GM12878 (cell line): ENCODE measurements at regions not wholly inside any gene's neighbourhood (a gene's known extent, or its start where the extent isn't known, plus 50 kb on each side); places are given as distances from the start of the nearest gene placed in this dataset.
A peak's percentile ranks its signal among the peaks of the same experiment; 100 is the strongest.

Experiments
- ATAC-seq: fragments of 200-7000 bp; cut with Tn5 transposase; 3 replicates; pipeline ENCODE4 v1.9.1; 2020; ENCODE audit warnings: mild to moderate bottlenecking, moderate library complexity
- BruUV-seq: library from RNA; stranded (reverse); fragments of 400-500 nt; replicated peaks from 2 replicates; lab custom pipeline; 2021; lab: Mats Ljungman, UMichigan
- CTCF ChIA-PET: fragments of 300-600 bp; sonication (Branson Sonifier 250); formaldehyde crosslinking; extraction: SDS; loops from one replicate; lab custom pipeline; 2021; ENCODE audit warnings: inconsistent platforms; lab: Yijun Ruan, JAX
- POLR2A ChIA-PET: fragments of 350-600 bp; formaldehyde crosslinking; extraction: SDS; loops from one replicate; lab custom pipeline; 2021; ENCODE audit warnings: inconsistent platforms; lab: Charles Lee
- RAD21 ChIA-PET: fragments of 300-600 bp; sonication (Branson Sonifier 250); formaldehyde crosslinking; loops from one replicate; lab custom pipeline; 2023; ENCODE audit warnings: antibody characterized with exemption; ENCODE audit not compliant: unreplicated experiment; lab: Charles Lee
- SMC1A ChIA-PET: fragments of 300-600 bp; sonication (Branson Sonifier 250); formaldehyde crosslinking; loops from one replicate; lab custom pipeline; 2023; ENCODE audit not compliant: unreplicated experiment, uncharacterized antibody; lab: Charles Lee
- DNase-seq: peaks from one replicate; pipeline ENCODE4 v3.0.0-alpha.2; 2011; ENCODE audit warnings: low read depth, low spot score
- FAIRE-seq: peaks from 3 replicates; lab custom pipeline; 2011; peaks lifted over from hg19 to GRCh38; lab: Jason Lieb, UNC
- H2AFZ ChIP-seq: 2 replicates; pipeline ENCODE4 v1.6.0; 2011; ENCODE audit warnings: low read depth, low read length, control low read depth; ENCODE audit not compliant: control insufficient read depth
- H3K27ac ChIP-seq: 2 replicates; pipeline ENCODE4 v1.5.1; 2011; ENCODE audit warnings: control low read depth; ENCODE audit not compliant: control insufficient read depth, insufficient read depth
- H3K27me3 ChIP-seq, 2 experiments: replicated peaks in 1 of 2; 2 replicates each; pipeline versions ENCODE4 v1.6.0 to v1.6.1; 2011; ENCODE audit warnings: low read length in 1 of 2; ENCODE audit not compliant: control insufficient read depth in 2 of 2, insufficient read depth in 2 of 2
- H3K36me3 ChIP-seq, 2 experiments: 2 replicates each; pipeline ENCODE4 v1.5.1; 2011; ENCODE audit warnings: low read length in 1 of 2; ENCODE audit not compliant: control insufficient read depth in 2 of 2, insufficient read depth in 2 of 2
- H3K4me1 ChIP-seq: 2 replicates; pipeline ENCODE4 v1.6.1; 2011; ENCODE audit warnings: mild to moderate bottlenecking, low read length, moderate library complexity, mixed read lengths; ENCODE audit not compliant: control insufficient read depth, insufficient read depth
- H3K4me2 ChIP-seq: 2 replicates; pipeline ENCODE4 v1.6.0; 2011; ENCODE audit warnings: control low read depth; ENCODE audit not compliant: control insufficient read depth, insufficient read depth
- H3K4me3 ChIP-seq: fragments of 200-600 bp; sonication (generic); 2 replicates; pipeline ENCODE4 v1.5.1; 2016
- H3K79me2 ChIP-seq: 2 replicates; pipeline ENCODE4 v1.6.0; 2011; ENCODE audit warnings: low read length; ENCODE audit not compliant: control insufficient read depth, insufficient read depth
- H3K9ac ChIP-seq: 2 replicates; pipeline ENCODE4 v1.8.0; 2011; ENCODE audit warnings: low read length, control low read depth, mixed read lengths; ENCODE audit not compliant: control insufficient read depth, insufficient read depth
- H3K9me3 ChIP-seq: replicated peaks from 3 replicates; pipeline ENCODE4 v1.5.1; 2011; ENCODE audit warnings: mild to moderate bottlenecking, low read length; ENCODE audit not compliant: control insufficient read depth, insufficient read depth
- H4K20me1 ChIP-seq: 2 replicates; pipeline ENCODE4 v1.6.0; 2011; ENCODE audit not compliant: control insufficient read depth, insufficient read depth
- BCL3 ChIP-seq: IDR thresholded peaks from 2 replicates; pipeline ENCODE4 v1.6.1; 2011; ENCODE audit warnings: borderline replicate concordance, low read depth, mild to moderate bottlenecking, moderate library complexity, low read length; ENCODE audit not compliant: insufficient read depth, poor library complexity, severe bottlenecking
- MYC ChIP-seq: IDR thresholded peaks from 2 replicates; pipeline ENCODE4 v1.6.1; 2011; ENCODE audit warnings: mild to moderate bottlenecking, low read length, moderate library complexity, inconsistent platforms; ENCODE audit not compliant: insufficient read depth, insufficient replicate concordance, insufficient read length, severe bottlenecking
- WGBS: methylation state at CpG from one replicate; pipeline ENCODE4 v1.1.6; 2016; ENCODE audit warnings: low lambda C conversion rate; ENCODE audit not compliant: insufficient replicate concordance, insufficient coverage; ENCODE audit errors: missing lambda C conversion rate; 5-methylcytosine and 5-hydroxymethylcytosine counted together
- in situ Hi-C: fragments of 300-500 bp; cut with MboI; formaldehyde crosslinking; loops from 9 replicates; pipeline ENCODE4 v1.14.3; 2018; ENCODE audit warnings: mixed read lengths
- intact Hi-C: fragments of 100-400 bp; cut with micrococcal nuclease; formaldehyde crosslinking; loops from one replicate; pipeline ENCODE4 v1.14.2; 2022; ENCODE audit not compliant: unreplicated experiment
- TF ChIP-seq, protein P1 (sequence below): fragments of 450-650 bp; IDR thresholded peaks from 2 replicates; pipeline ENCODE4 v1.6.1; 2016; ENCODE audit warnings: mild to moderate bottlenecking, moderate library complexity, borderline replicate concordance
- TF ChIP-seq, protein P2 (sequence below): fragments of 450-650 bp; formaldehyde crosslinking; IDR thresholded peaks from 2 replicates; pipeline ENCODE4 v1.4.0; 2020; ENCODE audit warnings: mild to moderate bottlenecking, moderate library complexity

DNA sequence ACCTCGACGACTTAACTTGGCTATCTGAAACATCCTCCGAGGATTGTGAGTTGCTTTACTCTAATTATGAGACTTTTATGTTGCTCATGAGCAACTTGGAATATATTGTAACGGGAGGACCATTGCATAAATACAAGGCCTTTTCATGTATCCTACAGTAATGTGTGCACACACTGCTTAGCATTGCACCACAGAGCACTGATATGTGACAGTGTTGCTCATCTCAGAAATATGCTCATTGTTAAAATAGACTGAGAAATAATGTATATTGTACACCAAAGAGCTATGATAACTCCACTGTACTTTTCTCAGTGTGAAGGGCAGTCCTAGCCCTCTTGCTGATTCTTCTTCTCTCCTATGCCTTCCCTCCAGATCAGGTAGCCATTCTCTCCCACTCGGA is 102.8 kb upstream of the CDK13 start:
- Histone ChIP-seq H3K79me2 (no peaks in the 10 kb centered on the region), H3K4me1 (no peaks in the 10 kb centered on the region), H2AFZ (no peak overlapping the region), H3K4me2 (no peak overlapping the region), H3K27me3 (no peaks in the 10 kb centered on the region; a peak in 2 of 4 replicates), H3K36me3 (no peaks in the 10 kb centered on the region), H3K9ac (no peak overlapping the region), H3K4me3 (no peak overlapping the region), H3K9me3 (no peaks in the 10 kb centered on the region), H3K27ac (no peak overlapping the region), H4K20me1 (no peaks in the 10 kb centered on the region)
- intact Hi-C loops = no loop called here
- WGBS = 44% methylated on average over 5 of the region's 5 CpGs
- no TSS peak for BruUV-seq
- TF ChIP-seq MYC (no peak), BCL3 (peak; percentile 15)
- ChIA-PET SMC1A (no interaction called here), CTCF (no interaction called here), RAD21 (no interaction called here), POLR2A (no interaction called here)
- in situ Hi-C loops = no loop called here
- DNase-seq (no peak), ATAC-seq (no peak), FAIRE-seq (no peak)

DNA sequence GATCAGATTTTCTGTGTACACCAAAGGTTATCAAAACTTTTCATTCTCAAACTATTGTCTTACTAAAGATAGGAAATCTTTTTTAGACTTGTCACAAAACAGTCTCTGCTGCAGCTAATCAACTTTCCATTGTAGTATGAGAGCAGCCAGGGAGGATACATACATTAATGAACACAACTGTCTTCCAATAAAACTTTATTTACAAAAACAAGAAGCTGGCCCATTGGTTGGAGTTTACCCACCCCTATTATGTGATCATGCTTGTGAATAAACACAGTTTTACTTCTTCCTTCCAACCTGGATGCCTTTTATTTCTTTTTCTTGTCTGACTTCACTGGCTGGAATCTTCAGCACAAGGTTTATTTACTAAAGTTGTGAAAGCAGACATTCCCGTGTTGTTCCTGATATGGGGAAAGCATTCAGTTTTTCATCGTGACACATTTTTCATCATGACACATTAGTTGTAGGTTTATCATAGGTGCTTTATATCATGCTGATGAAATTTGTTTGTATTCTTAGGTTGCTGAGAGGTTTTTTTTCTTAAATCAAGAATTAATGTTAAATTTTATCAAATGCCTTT is 98.5 kb upstream of the CDK13 start:
- Histone ChIP-seq H3K4me1 (no peaks in the 10 kb centered on the region), H3K4me3 (no peak overlapping the region), H3K27ac (no peak overlapping the region), H3K9me3 (no peaks in the 10 kb centered on the region), H3K9ac (no peak overlapping the region), H2AFZ (no peak overlapping the region), H3K27me3 (peaks cover 0 to 3% of the 10 kb centered on the region in 2 experiments; a peak in 1 of 4 replicates), H3K79me2 (no peaks in the 10 kb centered on the region), H3K36me3 (no peaks in the 10 kb centered on the region), H4K20me1 (no peaks in the 10 kb centered on the region), H3K4me2 (no peak overlapping the region)
- BruUV-seq = no TSS peak
- DNase-seq (no peak), ATAC-seq (no peak), FAIRE-seq (no peak)
- ChIA-PET POLR2A (no interaction called here), SMC1A (no interaction called here), CTCF (no interaction called here), RAD21 (no interaction called here)
- in situ Hi-C loops (no loop called here), intact Hi-C loops (no loop called here)
- WGBS = 86% methylated on average over 2 of the region's 2 CpGs
- TF ChIP-seq, protein P1, sequence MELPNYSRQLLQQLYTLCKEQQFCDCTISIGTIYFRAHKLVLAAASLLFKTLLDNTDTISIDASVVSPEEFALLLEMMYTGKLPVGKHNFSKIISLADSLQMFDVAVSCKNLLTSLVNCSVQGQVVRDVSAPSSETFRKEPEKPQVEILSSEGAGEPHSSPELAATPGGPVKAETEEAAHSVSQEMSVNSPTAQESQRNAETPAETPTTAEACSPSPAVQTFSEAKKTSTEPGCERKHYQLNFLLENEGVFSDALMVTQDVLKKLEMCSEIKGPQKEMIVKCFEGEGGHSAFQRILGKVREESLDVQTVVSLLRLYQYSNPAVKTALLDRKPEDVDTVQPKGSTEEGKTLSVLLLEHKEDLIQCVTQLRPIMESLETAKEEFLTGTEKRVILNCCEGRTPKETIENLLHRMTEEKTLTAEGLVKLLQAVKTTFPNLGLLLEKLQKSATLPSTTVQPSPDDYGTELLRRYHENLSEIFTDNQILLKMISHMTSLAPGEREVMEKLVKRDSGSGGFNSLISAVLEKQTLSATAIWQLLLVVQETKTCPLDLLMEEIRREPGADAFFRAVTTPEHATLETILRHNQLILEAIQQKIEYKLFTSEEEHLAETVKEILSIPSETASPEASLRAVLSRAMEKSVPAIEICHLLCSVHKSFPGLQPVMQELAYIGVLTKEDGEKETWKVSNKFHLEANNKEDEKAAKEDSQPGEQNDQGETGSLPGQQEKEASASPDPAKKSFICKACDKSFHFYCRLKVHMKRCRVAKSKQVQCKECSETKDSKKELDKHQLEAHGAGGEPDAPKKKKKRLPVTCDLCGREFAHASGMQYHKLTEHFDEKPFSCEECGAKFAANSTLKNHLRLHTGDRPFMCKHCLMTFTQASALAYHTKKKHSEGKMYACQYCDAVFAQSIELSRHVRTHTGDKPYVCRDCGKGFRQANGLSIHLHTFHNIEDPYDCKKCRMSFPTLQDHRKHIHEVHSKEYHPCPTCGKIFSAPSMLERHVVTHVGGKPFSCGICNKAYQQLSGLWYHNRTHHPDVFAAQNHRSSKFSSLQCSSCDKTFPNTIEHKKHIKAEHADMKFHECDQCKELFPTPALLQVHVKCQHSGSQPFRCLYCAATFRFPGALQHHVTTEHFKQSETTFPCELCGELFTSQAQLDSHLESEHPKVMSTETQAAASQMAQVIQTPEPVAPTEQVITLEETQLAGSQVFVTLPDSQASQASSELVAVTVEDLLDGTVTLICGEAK = peak; percentile 46; the same call in 1 of the 2 replicates
- TF ChIP-seq, protein P2, sequence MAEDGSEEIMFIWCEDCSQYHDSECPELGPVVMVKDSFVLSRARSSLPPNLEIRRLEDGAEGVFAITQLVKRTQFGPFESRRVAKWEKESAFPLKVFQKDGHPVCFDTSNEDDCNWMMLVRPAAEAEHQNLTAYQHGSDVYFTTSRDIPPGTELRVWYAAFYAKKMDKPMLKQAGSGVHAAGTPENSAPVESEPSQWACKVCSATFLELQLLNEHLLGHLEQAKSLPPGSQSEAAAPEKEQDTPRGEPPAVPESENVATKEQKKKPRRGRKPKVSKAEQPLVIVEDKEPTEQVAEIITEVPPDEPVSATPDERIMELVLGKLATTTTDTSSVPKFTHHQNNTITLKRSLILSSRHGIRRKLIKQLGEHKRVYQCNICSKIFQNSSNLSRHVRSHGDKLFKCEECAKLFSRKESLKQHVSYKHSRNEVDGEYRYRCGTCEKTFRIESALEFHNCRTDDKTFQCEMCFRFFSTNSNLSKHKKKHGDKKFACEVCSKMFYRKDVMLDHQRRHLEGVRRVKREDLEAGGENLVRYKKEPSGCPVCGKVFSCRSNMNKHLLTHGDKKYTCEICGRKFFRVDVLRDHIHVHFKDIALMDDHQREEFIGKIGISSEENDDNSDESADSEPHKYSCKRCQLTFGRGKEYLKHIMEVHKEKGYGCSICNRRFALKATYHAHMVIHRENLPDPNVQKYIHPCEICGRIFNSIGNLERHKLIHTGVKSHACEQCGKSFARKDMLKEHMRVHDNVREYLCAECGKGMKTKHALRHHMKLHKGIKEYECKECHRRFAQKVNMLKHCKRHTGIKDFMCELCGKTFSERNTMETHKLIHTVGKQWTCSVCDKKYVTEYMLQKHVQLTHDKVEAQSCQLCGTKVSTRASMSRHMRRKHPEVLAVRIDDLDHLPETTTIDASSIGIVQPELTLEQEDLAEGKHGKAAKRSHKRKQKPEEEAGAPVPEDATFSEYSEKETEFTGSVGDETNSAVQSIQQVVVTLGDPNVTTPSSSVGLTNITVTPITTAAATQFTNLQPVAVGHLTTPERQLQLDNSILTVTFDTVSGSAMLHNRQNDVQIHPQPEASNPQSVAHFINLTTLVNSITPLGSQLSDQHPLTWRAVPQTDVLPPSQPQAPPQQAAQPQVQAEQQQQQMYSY (CRISPR knock-in tag) = no peak
